ENCODE measurements at regions not wholly inside any gene's neighbourhood (a gene's known extent, or its start where the extent isn't known, plus 50 kb on each side); places are given as distances from the start of the nearest gene placed in this dataset.

DNA sequence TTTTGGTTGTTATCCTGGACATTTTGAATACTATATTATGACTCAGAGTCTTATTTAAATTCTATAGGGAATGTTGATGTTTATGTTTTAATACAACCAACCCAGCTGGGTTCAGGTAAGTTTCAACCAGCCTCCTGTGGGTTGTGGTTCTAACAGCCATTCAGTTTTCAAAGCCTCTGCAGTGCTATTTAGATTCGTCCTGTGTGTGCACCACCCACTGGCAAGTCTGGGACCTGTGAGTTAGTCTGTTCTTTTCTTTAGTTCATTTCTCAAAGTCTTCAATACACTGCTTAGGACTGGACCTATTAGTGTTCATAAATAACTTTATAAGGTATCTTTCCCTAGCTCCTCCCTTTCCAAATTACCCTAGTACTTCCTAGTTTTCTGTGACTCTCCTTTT lies 170.6 kb downstream of the TMEM132E start:
- TF ChIP-seq, protein P1, sequence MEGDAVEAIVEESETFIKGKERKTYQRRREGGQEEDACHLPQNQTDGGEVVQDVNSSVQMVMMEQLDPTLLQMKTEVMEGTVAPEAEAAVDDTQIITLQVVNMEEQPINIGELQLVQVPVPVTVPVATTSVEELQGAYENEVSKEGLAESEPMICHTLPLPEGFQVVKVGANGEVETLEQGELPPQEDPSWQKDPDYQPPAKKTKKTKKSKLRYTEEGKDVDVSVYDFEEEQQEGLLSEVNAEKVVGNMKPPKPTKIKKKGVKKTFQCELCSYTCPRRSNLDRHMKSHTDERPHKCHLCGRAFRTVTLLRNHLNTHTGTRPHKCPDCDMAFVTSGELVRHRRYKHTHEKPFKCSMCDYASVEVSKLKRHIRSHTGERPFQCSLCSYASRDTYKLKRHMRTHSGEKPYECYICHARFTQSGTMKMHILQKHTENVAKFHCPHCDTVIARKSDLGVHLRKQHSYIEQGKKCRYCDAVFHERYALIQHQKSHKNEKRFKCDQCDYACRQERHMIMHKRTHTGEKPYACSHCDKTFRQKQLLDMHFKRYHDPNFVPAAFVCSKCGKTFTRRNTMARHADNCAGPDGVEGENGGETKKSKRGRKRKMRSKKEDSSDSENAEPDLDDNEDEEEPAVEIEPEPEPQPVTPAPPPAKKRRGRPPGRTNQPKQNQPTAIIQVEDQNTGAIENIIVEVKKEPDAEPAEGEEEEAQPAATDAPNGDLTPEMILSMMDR (conservative IDR thresholded peaks at IDR 0.05; ENCODE audit: low read depth, low read length) = no peak
- TF ChIP-seq EZH2 (IDR thresholded peaks at IDR 0.05; ENCODE audit: borderline replicate concordance, low read depth, low read length, poor library complexity, severe bottlenecking) = no peak

All from A673 (cell line).